Stimulated activated CD8-positive, alpha-beta memory T cell treated with anti-CD3 and anti-CD28 coated beads, Interleukin-7, amount 100 ng/mL, for 48 hours (primary cell): ENCODE measurements at regions not wholly inside any gene's neighbourhood (a gene's known extent, or its start where the extent isn't known, plus 50 kb on each side); places are given as distances from the start of the nearest gene placed in this dataset.

ENCODE experiments used
- DNase-seq, 2 donors: peaks; one replicate each; pipeline ENCODE4 v3.0.0-alpha.2; 2020; ENCODE audit warnings: low read depth in 1 of 2; ENCODE audit errors: extremely low read depth in 1 of 2

GRCh38 chr11:81080476-81080875 is 1639.6 kb upstream of the TENM4 start:
- DNase-seq = no peak

- no peak for DNase-seq
These were observed 1631.4 kb upstream of the TENM4 start for GRCh38 chr11:81072273-81072672.

- DNase-seq = no peak
These were observed 1630.8 kb upstream of the TENM4 start for GRCh38 chr11:81071606-81072005.

GRCh38 chr11:81070948-81071347 is 1630.1 kb upstream of the TENM4 start:
- DNase-seq = no peak

- no peak for DNase-seq
These were observed 1618.5 kb upstream of the TENM4 start for GRCh38 chr11:81059356-81059755.

GRCh38 chr11:81052344-81053158 is 1611.7 kb upstream of the TENM4 start:
- no peak for DNase-seq

GRCh38 chr11:81039916-81040524 is 1599.2 kb upstream of the TENM4 start:
- DNase-seq = no peak

GRCh38 chr11:81036168-81036870 is 1595.5 kb upstream of the TENM4 start:
- DNase-seq = no peak

- DNase-seq = no peak
These were observed 1593.1 kb upstream of the TENM4 start for GRCh38 chr11:81033779-81034540.

- DNase-seq = no peak
These were observed 1592.1 kb upstream of the TENM4 start for GRCh38 chr11:81032906-81033305.

GRCh38 chr11:81030186-81030585 is 1589.4 kb upstream of the TENM4 start:
- DNase-seq = no peak

- DNase-seq = no peak
These were observed 1585.2 kb upstream of the TENM4 start for GRCh38 chr11:81026032-81026431.

GRCh38 chr11:81022057-81022456 is 1581.2 kb upstream of the TENM4 start:
- no peak for DNase-seq

GRCh38 chr11:81010631-81011030 is 1569.8 kb upstream of the TENM4 start:
- no peak for DNase-seq

- no peak for DNase-seq
These were observed 1566.2 kb upstream of the TENM4 start for GRCh38 chr11:81007046-81007445.

- DNase-seq = no peak
These were observed 1564.8 kb upstream of the TENM4 start for GRCh38 chr11:81005595-81005994.

GRCh38 chr11:81004576-81004975 is 1563.7 kb upstream of the TENM4 start:
- no peak for DNase-seq

GRCh38 chr11:81002374-81002773 is 1561.5 kb upstream of the TENM4 start:
- no peak for DNase-seq

- no peak for DNase-seq
These were observed 1559.9 kb upstream of the TENM4 start for GRCh38 chr11:81000735-81001134.

- DNase-seq = no peak
These were observed 1559.5 kb upstream of the TENM4 start for GRCh38 chr11:81000334-81000733.

GRCh38 chr11:80995523-80995922 is 1554.7 kb upstream of the TENM4 start:
- no peak for DNase-seq
